ENCODE measurements at regions not wholly inside any gene's neighbourhood (a gene's known extent, or its start where the extent isn't known, plus 50 kb on each side); places are given as distances from the start of the nearest gene placed in this dataset.
A peak's percentile ranks its signal among the peaks of the same experiment; 100 is the strongest.
"Not testable (repeated sequence)": the region's sequence is repeated elsewhere in the genome, so short reads cannot be mapped to it uniquely, and the experiment has no call there.

GRCh38 chr6:49097664-49098063 is 365.4 kb downstream of the MMUT start:
- H3K9ac ChIP-seq (ENCODE audit: low read length); H3K9me2 ChIP-seq (ENCODE audit: insufficient read depth); H3K27ac ChIP-seq (ENCODE audit: low read depth, low read length); intact Hi-C loops (cut with micrococcal nuclease); RAD21 ChIA-PET (ENCODE audit: low non-redundant PET in 1 of 2, low total read pairs in 2 of 2, uncharacterized antibody in 2 of 2, unreplicated experiment in 2 of 2); H3K36me3 ChIP-seq (ENCODE audit: control insufficient read depth in 1 of 2, insufficient read depth in 2 of 2, low read length in 2 of 2); ATAC-seq; H4K20me1 ChIP-seq (ENCODE audit: insufficient read depth); H3K4me3 ChIP-seq (replicated peaks in 1 of 2; ENCODE audit: low read depth in 1 of 2, low read length in 2 of 2); POLR2A ChIA-PET; H3K27me3 ChIP-seq (ENCODE audit: insufficient read depth, low read length); H3K9me3 ChIP-seq (ENCODE audit: control insufficient read depth in 1 of 2, insufficient read depth in 1 of 2, low read depth in 1 of 2, low read length in 2 of 2); H3K4me1 ChIP-seq (ENCODE audit: control insufficient read depth in 1 of 2, insufficient read depth in 2 of 2, low read length in 2 of 2); BruUV-seq (replicated peaks); H2AFZ ChIP-seq (ENCODE audit: low read depth, low read length, poor library complexity, severe bottlenecking); H3K4me2 ChIP-seq (ENCODE audit: low read length); CTCF ChIA-PET; H3K79me2 ChIP-seq (ENCODE audit: insufficient read depth, low read length); DNase-seq (ENCODE audit: low read depth, low spot score): not testable (repeated sequence)
- peak; percentile 22; the same call in 1 of the 2 replicates for TF ChIP-seq RAD21 (IDR thresholded peaks at IDR 0.05; ENCODE audit: low read depth)

GRCh38 chr6:49097116-49097515 is 365.9 kb downstream of the MMUT start:
- Histone ChIP-seq H4K20me1 (ENCODE audit: insufficient read depth) (no peaks in the 10 kb centered on the region), H3K4me1 (ENCODE audit: control insufficient read depth in 1 of 2, insufficient read depth in 2 of 2, low read length in 2 of 2) (no peaks in the 10 kb centered on the region), H3K9me3 (ENCODE audit: control insufficient read depth in 1 of 2, insufficient read depth in 1 of 2, low read depth in 1 of 2, low read length in 2 of 2) (no peaks in the 10 kb centered on the region), H3K9me2 (ENCODE audit: insufficient read depth) (no peaks in the 10 kb centered on the region), H2AFZ (ENCODE audit: low read depth, low read length, poor library complexity, severe bottlenecking) (no peak overlapping the region), H3K36me3 (ENCODE audit: control insufficient read depth in 1 of 2, insufficient read depth in 2 of 2, low read length in 2 of 2) (no peaks in the 10 kb centered on the region; a peak in 1 of 4 replicates), H3K79me2 (ENCODE audit: insufficient read depth, low read length) (no peaks in the 10 kb centered on the region), H3K4me2 (ENCODE audit: low read length) (no peak overlapping the region), H3K4me3 (replicated peaks in 1 of 2; ENCODE audit: low read depth in 1 of 2, low read length in 2 of 2) (no peak overlapping the region), H3K27me3 (ENCODE audit: insufficient read depth, low read length) (no peaks in the 10 kb centered on the region), H3K27ac (ENCODE audit: low read depth, low read length) (no peak overlapping the region), H3K9ac (ENCODE audit: low read length) (no peak overlapping the region)
- no TSS peak for BruUV-seq (replicated peaks)
- DNase-seq (ENCODE audit: low read depth, low spot score) (no peak), ATAC-seq (no peak)
- no peak for TF ChIP-seq JUND (IDR thresholded peaks at IDR 0.05)
- TF ChIP-seq CTCF (IDR thresholded peaks at IDR 0.05 in 2 of 3, conservative IDR thresholded peaks at IDR 0.05 in 1 of 3; ENCODE audit: borderline replicate concordance in 1 of 3, insufficient read depth in 1 of 3, low read depth in 2 of 3, low read length in 2 of 3): no peak
- TF ChIP-seq YY1 (IDR thresholded peaks at IDR 0.05; ENCODE audit: extremely low read depth, insufficient replicate concordance, low read depth, low read length): no peak
- no peak for TF ChIP-seq SRF (IDR thresholded peaks at IDR 0.05; ENCODE audit: low read depth)
- no peak for TF ChIP-seq EGR1 (IDR thresholded peaks at IDR 0.05; ENCODE audit: low read depth)
- ChIA-PET RAD21 (ENCODE audit: low non-redundant PET in 1 of 2, low total read pairs in 2 of 2, uncharacterized antibody in 2 of 2, unreplicated experiment in 2 of 2) (no interaction called here), CTCF (no interaction called here), POLR2A (no interaction called here)
- intact Hi-C loops (cut with micrococcal nuclease): no loop called here
